Neuronal stem cell (in vitro differentiated cells): ENCODE measurements at regions not wholly inside any gene's neighbourhood (a gene's known extent, or its start where the extent isn't known, plus 50 kb on each side); places are given as distances from the start of the nearest gene placed in this dataset.

Experiments used
- DNase-seq: peaks from one replicate; pipeline ENCODE4 v3.0.0-alpha.2; 2013; ENCODE audit warnings: low spot score
- H2AFZ ChIP-seq: one replicate; pipeline ENCODE4 v1.6.1; 2013; ENCODE audit warnings: mild to moderate bottlenecking, low read length, inconsistent platforms
- H2AK5ac ChIP-seq: 2 replicates; pipeline ENCODE4 v1.6.1; 2013; ENCODE audit warnings: low read depth, mild to moderate bottlenecking, inconsistent platforms, low read length, moderate library complexity, mixed read lengths
- H2BK120ac ChIP-seq: 2 replicates; pipeline ENCODE4 v1.6.1; 2013; ENCODE audit warnings: low read depth, mild to moderate bottlenecking, inconsistent platforms, low read length, moderate library complexity, mixed read lengths
- H2BK12ac ChIP-seq: one replicate; pipeline ENCODE4 v1.6.1; 2013; ENCODE audit warnings: low read length, inconsistent platforms
- H2BK15ac ChIP-seq: 2 replicates; pipeline ENCODE4 v1.6.1; 2013; ENCODE audit warnings: mild to moderate bottlenecking, low read length, inconsistent platforms, mixed read lengths
- H2BK5ac ChIP-seq: one replicate; pipeline ENCODE4 v1.6.1; 2013; ENCODE audit warnings: inconsistent platforms, mild to moderate bottlenecking, low read length, moderate library complexity
- H3K14ac ChIP-seq: one replicate; pipeline ENCODE4 v1.6.1; 2013; ENCODE audit warnings: low read length, inconsistent platforms
- H3K18ac ChIP-seq: 2 replicates; pipeline ENCODE4 v1.6.1; 2013; ENCODE audit warnings: low read length, inconsistent platforms
- H3K23ac ChIP-seq: 2 replicates; pipeline ENCODE4 v1.6.1; 2013; ENCODE audit warnings: low read depth, mild to moderate bottlenecking, mixed read lengths, low read length, inconsistent platforms; ENCODE audit not compliant: poor library complexity
- H3K27ac ChIP-seq: replicated peaks from 3 replicates; pipeline ENCODE4 v1.5.1; 2013; ENCODE audit warnings: low read length, inconsistent platforms
- H3K27me3 ChIP-seq, 3 experiments: 2 replicates each; pipeline ENCODE4 v1.6.1; 2013; ENCODE audit warnings: low read length in 3 of 3, mild to moderate bottlenecking in 2 of 3, inconsistent platforms in 1 of 3, low read depth in 1 of 3, mixed read lengths in 1 of 3, moderate library complexity in 1 of 3; ENCODE audit not compliant: control insufficient read depth in 3 of 3, insufficient read depth in 3 of 3
- H3K36me3 ChIP-seq, 2 donors: replicated peaks in 1 of 2; 2 replicates each; pipeline ENCODE4 v1.6.1; 2013; ENCODE audit warnings: low read length in 2 of 2; ENCODE audit not compliant: control insufficient read depth in 2 of 2, insufficient read depth in 2 of 2
- H3K4ac ChIP-seq: 2 replicates; pipeline ENCODE4 v1.6.1; 2013; ENCODE audit warnings: inconsistent platforms, mild to moderate bottlenecking, low read length, moderate library complexity
- H3K4me1 ChIP-seq, 2 donors: 1 replicate in 1 of 2; 2 replicates in 1 of 2; pipeline ENCODE4 v1.6.1; 2013; ENCODE audit warnings: low read length in 2 of 2, low read depth in 1 of 2; ENCODE audit not compliant: control insufficient read depth in 2 of 2, insufficient read depth in 1 of 2
- H3K4me2 ChIP-seq: one replicate; pipeline ENCODE4 v1.6.1; 2013; ENCODE audit warnings: mild to moderate bottlenecking, low read length, inconsistent platforms; ENCODE audit not compliant: insufficient read depth, poor library complexity, severe bottlenecking
- H3K4me3 ChIP-seq, 2 donors: 2 replicates each; pipeline ENCODE4 v1.5.1; 2013; ENCODE audit warnings: low read length in 2 of 2, mild to moderate bottlenecking in 2 of 2, inconsistent platforms in 1 of 2, moderate library complexity in 1 of 2
- H3K79me1 ChIP-seq: one replicate; pipeline ENCODE4 v1.6.1; 2013; ENCODE audit warnings: low read depth, mild to moderate bottlenecking, inconsistent platforms, low read length, moderate library complexity
- H3K9ac ChIP-seq: one replicate; pipeline ENCODE4 v1.6.1; 2013; ENCODE audit warnings: mild to moderate bottlenecking, low read depth, low read length, inconsistent platforms; ENCODE audit not compliant: poor library complexity
- H3K9me3 ChIP-seq, 2 donors: replicated peaks in 1 of 2; 2 replicates each; pipeline versions ENCODE3 to v1.6.1; 2013; ENCODE audit warnings: low read length in 2 of 2, mild to moderate bottlenecking in 2 of 2, inconsistent platforms in 1 of 2, low read depth in 1 of 2, mixed read lengths in 1 of 2, moderate library complexity in 1 of 2; ENCODE audit not compliant: control insufficient read depth in 2 of 2, insufficient read depth in 1 of 2
- H4K8ac ChIP-seq: one replicate; pipeline ENCODE4 v1.6.1; 2013; ENCODE audit warnings: low read depth, mild to moderate bottlenecking, inconsistent platforms, low read length, moderate library complexity
- H4K91ac ChIP-seq: one replicate; pipeline ENCODE4 v1.6.1; 2013; ENCODE audit warnings: low read length, low read depth, mild to moderate bottlenecking, inconsistent platforms; ENCODE audit not compliant: poor library complexity
- WGBS, 2 donors: extraction: QIAGEN DNeasy Blood & Tissue Kit; methylation state at CpG; one replicate each; pipeline ENCODE4 v1.1.7; 2013; ENCODE audit warnings: missing lambda C conversion rate in 2 of 2, mixed read lengths in 1 of 2; ENCODE audit not compliant: insufficient read length in 2 of 2, insufficient replicate concordance in 1 of 2; ENCODE audit errors: extremely low coverage in 2 of 2; 5-methylcytosine and 5-hydroxymethylcytosine counted together

DNA sequence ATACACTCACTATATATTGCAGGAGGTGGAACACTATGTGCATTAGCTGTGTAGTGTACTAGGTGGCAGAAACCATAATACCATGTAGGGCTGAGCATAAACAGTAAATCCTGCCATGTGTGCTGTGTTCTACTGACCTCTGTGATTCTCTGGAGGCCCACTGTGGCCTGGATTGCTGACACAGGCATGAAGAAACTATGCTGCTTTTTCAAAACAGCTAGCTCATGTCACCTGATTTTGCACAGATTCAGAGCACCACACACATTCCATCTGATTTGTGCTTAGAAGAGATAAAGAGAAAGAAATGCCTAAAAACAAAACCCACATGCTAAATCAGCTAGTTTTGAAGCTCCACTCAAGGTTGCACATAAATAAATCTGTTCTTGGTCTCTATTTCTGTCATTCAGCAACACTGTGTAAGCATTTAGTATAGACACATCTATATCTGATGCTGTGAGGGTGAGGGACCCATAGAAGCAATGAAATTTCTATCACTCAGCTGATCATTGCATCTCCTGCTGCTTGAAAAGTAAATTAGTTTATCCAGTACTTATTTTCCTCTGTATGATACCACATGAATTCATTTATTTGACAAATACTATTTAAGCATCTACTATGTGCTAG, 1007.7 kb upstream of the SEMA6D start:
- Histone ChIP-seq H3K4me1 (no peaks in the 10 kb centered on the region), H2BK12ac (no peak overlapping the region), H3K18ac (no peak overlapping the region), H4K8ac (no peak overlapping the region), H3K14ac (no peak overlapping the region), H3K79me1 (no peaks in the 10 kb centered on the region), H2BK5ac (no peak overlapping the region), H4K91ac (no peak overlapping the region), H3K4me3 (no peak overlapping the region), H2AK5ac (no peak overlapping the region), H2BK120ac (no peak overlapping the region), H3K4me2 (no peak overlapping the region), H3K23ac (no peak overlapping the region), H3K27me3 (no peaks in the 10 kb centered on the region), H3K27ac (no peak overlapping the region), H3K9me3 (peaks cover 0 to 2% of the 10 kb centered on the region in 2 donors), H2BK15ac (no peak overlapping the region), H2AFZ (no peak overlapping the region), H3K9ac (no peak overlapping the region), H3K36me3 (no peaks in the 10 kb centered on the region), H3K4ac (no peak overlapping the region)
- no peak for DNase-seq

DNA sequence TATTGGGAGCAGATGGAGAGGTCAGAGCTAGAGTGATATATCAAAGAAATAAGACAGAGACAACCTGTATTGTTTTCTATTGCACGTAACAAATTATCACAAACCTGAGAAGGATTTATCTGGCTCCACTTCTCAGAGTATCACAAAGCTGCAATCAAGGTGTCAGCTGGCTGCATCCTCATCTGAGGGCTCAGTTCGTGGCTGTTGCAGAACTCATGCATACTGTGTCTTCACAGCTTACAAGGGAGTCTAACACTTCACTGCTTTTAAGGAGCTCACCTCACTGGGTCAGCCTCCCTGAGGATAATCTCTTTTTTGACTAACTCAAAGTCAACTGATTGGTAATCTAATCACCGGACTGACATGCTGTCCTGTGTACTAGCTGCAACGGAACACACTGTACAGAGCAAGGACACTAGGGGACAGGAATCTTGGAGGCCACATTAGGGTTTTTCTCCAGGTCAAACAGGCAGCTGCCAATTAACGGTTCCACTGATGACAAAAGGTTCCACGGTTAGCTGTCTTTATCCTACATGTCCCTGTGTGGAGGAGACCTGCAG, 1006.8 kb upstream of the SEMA6D start:
- no peak overlapping the region for H2AFZ ChIP-seq
- no peak for DNase-seq
- H3K79me1 ChIP-seq, result no peaks in the 10 kb centered on the region
- H3K18ac ChIP-seq, result no peak overlapping the region
- H3K27ac ChIP-seq, result no peak overlapping the region
- no peaks in the 10 kb centered on the region for H3K36me3 ChIP-seq
- H2BK5ac ChIP-seq, result no peak overlapping the region
- no peak overlapping the region for H3K9ac ChIP-seq
- H3K4ac ChIP-seq, result no peak overlapping the region
- H2AK5ac ChIP-seq, result no peak overlapping the region
- no peak overlapping the region for H3K14ac ChIP-seq
- no peak overlapping the region for H3K4me3 ChIP-seq
- H2BK15ac ChIP-seq, result no peak overlapping the region
- H2BK120ac ChIP-seq, result no peak overlapping the region
- no peaks in the 10 kb centered on the region for H3K4me1 ChIP-seq
- no peak overlapping the region for H3K4me2 ChIP-seq
- no peak overlapping the region for H4K91ac ChIP-seq
- WGBS, 2 donors, result no CpG with 5 or more reads among the region's 6 CpGs
- H3K9me3 ChIP-seq, result peaks cover 0 to 2% of the 10 kb centered on the region in 2 donors
- H3K23ac ChIP-seq, result no peak overlapping the region
- H2BK12ac ChIP-seq, result no peak overlapping the region
- no peak overlapping the region for H4K8ac ChIP-seq
- H3K27me3 ChIP-seq, result no peaks in the 10 kb centered on the region

GRCh38 chr15:46713045-46713444, 1004.3 kb upstream of the SEMA6D start:
- H2AFZ ChIP-seq, result no peak overlapping the region
- H2BK120ac ChIP-seq, result no peak overlapping the region
- no peak overlapping the region for H3K4ac ChIP-seq
- H3K4me2 ChIP-seq, result no peak overlapping the region
- peaks cover 0 to 2% of the 10 kb centered on the region in 2 donors for H3K9me3 ChIP-seq
- no CpG with 5 or more reads among the region's 2 CpGs for WGBS, 2 donors
- H2AK5ac ChIP-seq, result no peak overlapping the region
- H2BK15ac ChIP-seq, result no peak overlapping the region
- no peak overlapping the region for H4K91ac ChIP-seq
- H3K4me3 ChIP-seq, result no peak overlapping the region
- no peak overlapping the region for H3K27ac ChIP-seq
- H2BK12ac ChIP-seq, result no peak overlapping the region
- DNase-seq, result no peak
- H3K4me1 ChIP-seq, result no peaks in the 10 kb centered on the region
- no peaks in the 10 kb centered on the region for H3K79me1 ChIP-seq
- H3K27me3 ChIP-seq, result no peaks in the 10 kb centered on the region
- no peak overlapping the region for H4K8ac ChIP-seq
- H3K36me3 ChIP-seq, result no peaks in the 10 kb centered on the region
- no peak overlapping the region for H3K18ac ChIP-seq
- H3K23ac ChIP-seq, result no peak overlapping the region
- H3K14ac ChIP-seq, result no peak overlapping the region
- no peak overlapping the region for H3K9ac ChIP-seq
- no peak overlapping the region for H2BK5ac ChIP-seq

DNA sequence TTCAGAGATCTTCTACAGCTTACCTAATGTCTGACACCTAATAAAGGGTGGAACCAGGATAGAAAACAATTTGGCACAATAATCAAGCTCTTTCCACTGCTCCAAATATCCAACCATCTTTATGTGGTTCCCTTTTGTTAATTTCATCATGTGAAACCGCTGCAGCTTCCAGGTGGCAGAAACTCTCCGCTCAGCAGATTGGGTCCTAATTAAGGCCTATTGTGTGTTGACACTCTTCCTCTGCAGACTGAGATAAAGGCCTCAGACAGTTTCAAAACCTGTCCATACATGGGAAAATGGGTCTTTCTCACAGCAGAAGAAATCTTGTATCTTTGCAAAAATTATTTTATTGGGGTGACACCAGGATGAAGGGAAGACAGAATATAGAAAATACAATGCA, 1002.4 kb upstream of the SEMA6D start:
- no peaks in the 10 kb centered on the region for H3K79me1 ChIP-seq
- H2AK5ac ChIP-seq, result no peak overlapping the region
- no peak overlapping the region for H2BK12ac ChIP-seq
- no peak overlapping the region for H3K4me3 ChIP-seq
- H3K23ac ChIP-seq, result no peak overlapping the region
- no peak overlapping the region for H2AFZ ChIP-seq
- no peak overlapping the region for H2BK120ac ChIP-seq
- no peak overlapping the region for H2BK5ac ChIP-seq
- no peak overlapping the region for H3K27ac ChIP-seq
- H3K4ac ChIP-seq, result no peak overlapping the region
- H3K9ac ChIP-seq, result no peak overlapping the region
- H3K4me2 ChIP-seq, result no peak overlapping the region
- H3K9me3 ChIP-seq, result peaks cover 0 to 2% of the 10 kb centered on the region in 2 donors
- no peak overlapping the region for H4K91ac ChIP-seq
- H2BK15ac ChIP-seq, result no peak overlapping the region
- no peaks in the 10 kb centered on the region for H3K36me3 ChIP-seq
- no peak overlapping the region for H3K18ac ChIP-seq
- H3K14ac ChIP-seq, result no peak overlapping the region
- no peak overlapping the region for H4K8ac ChIP-seq
- no CpG with 5 or more reads among the region's 2 CpGs for WGBS, 2 donors
- H3K4me1 ChIP-seq, result no peaks in the 10 kb centered on the region
- H3K27me3 ChIP-seq, result no peaks in the 10 kb centered on the region
- DNase-seq, result no peak
